CD1c-positive myeloid dendritic cell (primary cell): ENCODE measurements at regions not wholly inside any gene's neighbourhood (a gene's known extent, or its start where the extent isn't known, plus 50 kb on each side); places are given as distances from the start of the nearest gene placed in this dataset.
"Not testable (repeated sequence)": the region's sequence is repeated elsewhere in the genome, so short reads cannot be mapped to it uniquely, and the experiment has no call there.

Source experiments
- DNase-seq: peaks from one replicate; pipeline ENCODE4 v3.0.0-alpha.2; 2016; ENCODE audit errors: extremely low spot score

DNA sequence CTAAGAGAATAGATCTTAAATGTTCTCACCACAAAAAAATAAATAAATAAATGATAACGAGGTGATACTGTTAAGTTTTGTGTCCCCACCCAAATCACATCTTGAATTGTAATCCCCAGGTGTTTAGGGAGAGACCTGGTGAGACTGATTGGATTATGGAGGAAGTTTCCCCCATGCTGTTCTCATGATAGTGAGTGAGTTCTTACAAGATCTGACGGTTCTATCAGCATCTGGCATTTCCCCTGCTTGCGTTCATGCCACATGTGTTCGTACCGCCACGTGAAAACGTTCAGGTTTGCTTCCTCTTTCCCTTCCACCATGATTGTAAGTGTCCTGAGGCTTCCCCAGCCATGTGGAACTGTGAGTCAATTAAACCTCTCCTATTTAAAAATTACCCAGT is 1514.8 kb upstream of the TENM4 start:
- DNase-seq, result no peak

DNA sequence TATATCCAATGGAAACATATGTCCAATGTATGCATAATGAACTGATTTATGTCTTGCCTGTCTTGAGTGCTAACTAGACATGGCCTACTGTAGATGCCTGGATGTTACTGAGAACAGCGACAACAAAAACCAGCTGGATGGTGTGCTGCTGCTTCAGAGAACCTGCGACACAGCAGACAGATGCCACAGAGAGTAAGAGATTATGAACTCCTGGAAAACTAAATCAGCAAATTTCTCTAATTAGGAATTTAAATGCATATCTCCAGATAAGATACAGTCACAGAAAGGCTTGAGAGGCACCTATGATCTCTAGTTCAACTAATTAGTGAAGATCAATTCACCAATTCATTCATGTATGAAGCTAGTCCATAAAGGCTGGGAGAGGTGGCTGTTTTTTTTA is 1508.0 kb upstream of the TENM4 start:
- no peak for DNase-seq

DNA sequence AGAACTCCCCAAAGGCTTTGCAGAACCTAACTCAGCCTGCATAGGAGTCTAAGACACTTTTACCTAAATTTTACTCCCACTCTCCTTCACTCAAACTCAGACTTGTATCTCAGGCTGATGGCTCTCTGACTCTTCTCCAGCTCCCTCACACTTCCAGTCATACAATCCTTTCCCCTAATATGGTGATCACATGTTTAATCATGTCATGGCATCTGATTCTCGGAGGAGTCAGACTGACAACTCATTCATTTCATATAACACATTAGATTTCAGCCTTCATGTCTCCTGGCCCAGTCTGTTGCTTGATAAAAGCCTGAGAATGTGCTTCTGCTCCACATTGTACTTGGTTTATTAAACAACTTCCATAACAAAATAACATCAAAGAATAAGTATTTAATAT is 1503.9 kb upstream of the TENM4 start:
- DNase-seq, result no peak

- no peak for DNase-seq
Observed at GRCh38 chr11:80943226-80943625, 1502.4 kb upstream of the TENM4 start.

- no peak for DNase-seq
Observed at GRCh38 chr11:80937842-80938241, 1497.0 kb upstream of the TENM4 start.

DNA sequence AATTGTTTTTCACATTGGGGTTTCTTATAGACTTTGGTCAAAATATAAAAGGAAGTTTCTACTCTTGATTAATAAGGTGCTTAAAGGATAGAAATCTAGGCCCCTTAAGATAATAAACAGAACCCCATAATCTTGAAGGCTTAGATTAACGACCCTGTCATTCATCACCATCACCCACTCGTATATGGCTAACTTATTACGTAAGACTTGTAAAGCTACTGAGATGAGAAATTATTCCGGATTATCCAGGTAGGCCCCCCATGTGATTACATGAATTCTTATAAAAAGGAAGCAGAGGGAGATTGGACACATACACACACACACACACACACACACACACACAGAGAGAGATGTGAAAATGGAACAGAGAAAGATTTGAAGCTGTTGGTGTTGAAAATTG is 1489.2 kb upstream of the TENM4 start:
- DNase-seq, result no peak

DNA sequence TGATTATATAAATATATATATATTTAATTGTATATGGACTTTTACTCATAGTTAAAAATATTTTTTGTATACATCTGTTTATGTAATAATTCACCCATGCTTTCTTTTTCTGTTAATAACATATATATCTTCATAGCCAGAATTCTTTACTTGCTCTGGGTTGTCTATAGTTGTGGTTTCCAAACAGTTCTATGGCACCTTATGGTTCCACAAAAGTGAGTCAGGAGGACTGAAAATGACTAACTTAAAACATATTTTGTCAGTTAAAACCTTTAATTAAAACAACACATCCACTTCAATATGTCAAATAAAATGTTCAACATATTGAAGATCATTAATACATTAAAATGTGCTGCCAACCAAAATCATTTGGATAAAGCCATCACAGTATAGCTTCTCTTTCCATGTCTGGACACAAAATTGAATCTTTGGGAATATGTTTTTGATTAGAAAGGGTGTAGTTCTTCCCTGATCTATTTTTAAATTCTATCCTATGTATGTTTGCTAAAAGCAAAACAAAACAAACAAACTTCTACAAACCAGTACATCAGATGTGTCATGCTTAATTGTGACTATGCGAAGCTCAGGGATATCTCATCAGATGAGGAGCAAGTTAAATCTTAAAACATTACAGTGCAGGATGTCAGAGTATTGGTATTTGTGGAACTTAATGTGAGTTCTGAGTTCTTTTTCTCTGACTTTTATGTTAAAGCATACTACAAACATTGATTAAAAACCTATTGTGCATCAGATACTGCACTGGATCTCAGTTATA is 1488.4 kb upstream of the TENM4 start:
- DNase-seq, result no peak

DNA sequence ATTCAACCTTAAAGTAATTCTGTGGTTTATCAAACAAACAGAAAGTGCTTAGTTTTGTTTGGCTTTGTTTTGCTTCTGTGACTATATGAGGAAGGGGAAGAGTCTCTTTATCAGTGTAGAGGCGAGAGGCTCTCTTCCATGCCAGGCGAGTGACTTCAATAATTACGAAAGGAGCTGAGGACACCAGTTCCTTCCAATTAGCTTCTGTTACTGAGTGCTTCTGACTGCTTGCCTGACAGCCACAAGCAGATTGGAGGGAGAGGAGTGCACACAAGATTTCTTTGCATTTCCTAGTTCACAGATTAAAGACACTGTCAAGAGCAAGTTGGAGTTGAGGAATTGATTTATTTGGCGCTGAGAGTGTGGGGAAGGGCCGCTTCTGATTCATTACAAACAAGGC is 1484.5 kb upstream of the TENM4 start:
- no peak for DNase-seq

- not testable (repeated sequence) for DNase-seq
Observed at GRCh38 chr11:80921310-80921709, 1480.5 kb upstream of the TENM4 start.

DNA sequence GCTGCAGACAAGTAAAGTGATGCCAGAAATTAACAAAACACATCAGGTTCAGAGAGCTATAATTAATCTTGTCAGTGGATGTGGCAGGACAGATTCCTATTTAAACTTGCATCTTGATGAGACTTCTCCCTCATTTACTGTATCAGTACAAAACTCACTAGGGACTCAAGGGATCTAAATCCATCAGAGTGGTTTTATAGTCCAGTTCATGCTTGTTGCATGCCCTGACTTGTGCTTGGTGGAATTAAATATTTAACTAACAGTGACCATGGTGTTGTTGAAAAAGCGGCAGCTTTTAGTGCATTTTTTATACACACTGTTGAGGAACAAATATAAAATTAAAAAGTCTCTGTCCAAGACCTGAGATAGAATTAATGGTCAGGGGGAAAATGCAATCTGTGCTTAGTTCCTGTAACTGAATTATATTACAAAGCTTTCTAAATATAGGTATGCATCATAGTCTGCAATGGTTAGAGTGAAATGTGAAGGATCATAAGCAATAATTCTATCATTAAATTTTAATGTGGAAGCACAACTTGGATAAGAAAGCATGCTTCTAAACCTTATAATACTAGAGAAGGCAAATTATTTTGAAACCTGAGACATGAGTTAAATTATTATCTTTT is 1475.5 kb upstream of the TENM4 start:
- no peak for DNase-seq

- no peak for DNase-seq
Observed at GRCh38 chr11:80914311-80914710, 1473.5 kb upstream of the TENM4 start.

- no peak for DNase-seq
Observed at GRCh38 chr11:80911666-80912065, 1470.8 kb upstream of the TENM4 start.

DNA sequence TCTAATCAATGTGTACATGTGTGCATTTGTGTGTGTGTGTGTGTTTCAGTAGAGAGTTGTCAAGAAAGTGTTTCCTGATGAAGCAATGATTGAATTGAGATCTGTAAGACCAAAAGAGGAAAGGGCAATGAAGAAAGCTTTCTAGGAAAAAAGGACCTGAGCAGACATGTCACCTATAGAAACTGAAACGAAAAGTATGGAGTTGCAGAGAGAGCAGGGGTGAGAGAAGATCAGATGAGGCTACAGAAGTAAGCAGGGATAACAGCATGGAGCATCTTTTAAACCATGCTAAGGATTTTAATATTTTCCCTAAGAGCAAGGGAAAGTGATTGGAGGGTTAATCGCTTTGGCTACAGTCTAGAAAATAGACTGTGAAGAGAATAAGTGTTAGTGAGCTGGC is 1459.4 kb upstream of the TENM4 start:
- no peak for DNase-seq

DNA sequence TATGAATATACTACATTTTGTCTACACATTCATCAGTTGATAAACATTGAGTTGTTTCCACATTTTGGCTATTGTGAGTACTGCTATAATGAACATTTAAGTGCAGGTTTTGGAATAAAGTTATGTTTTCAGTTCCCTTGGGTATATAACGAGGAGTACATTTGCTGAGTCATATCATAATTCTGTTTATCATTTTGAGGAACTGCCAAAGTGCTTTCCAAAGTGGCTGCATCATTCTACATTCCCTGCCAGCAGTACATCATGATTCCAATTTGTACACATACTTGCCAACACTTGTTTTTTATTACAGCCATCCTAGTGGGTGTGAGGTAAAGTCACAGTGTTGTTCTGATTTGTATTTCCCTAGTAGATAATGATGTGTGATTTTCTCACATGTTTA is 1458.6 kb upstream of the TENM4 start:
- peak; percentile 20 for DNase-seq

DNA sequence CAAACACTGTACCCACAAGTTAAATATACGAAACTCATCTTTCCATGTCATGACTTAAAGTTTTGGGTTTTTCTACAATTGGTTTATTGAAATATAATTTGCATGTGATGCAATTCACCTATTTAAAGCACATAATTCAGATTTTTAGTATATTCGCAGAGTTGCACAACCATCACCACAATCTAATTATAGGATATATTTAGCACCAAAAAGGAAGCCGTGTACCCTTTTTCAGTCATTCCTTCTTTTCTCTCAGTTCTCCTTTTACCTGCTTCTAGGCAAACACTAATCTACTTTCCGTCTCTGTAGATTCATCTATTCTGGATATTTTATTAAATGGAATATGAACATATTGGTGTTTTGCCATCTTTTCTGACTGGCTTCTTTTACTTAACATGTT is 1458.1 kb upstream of the TENM4 start:
- DNase-seq, result no peak

DNA sequence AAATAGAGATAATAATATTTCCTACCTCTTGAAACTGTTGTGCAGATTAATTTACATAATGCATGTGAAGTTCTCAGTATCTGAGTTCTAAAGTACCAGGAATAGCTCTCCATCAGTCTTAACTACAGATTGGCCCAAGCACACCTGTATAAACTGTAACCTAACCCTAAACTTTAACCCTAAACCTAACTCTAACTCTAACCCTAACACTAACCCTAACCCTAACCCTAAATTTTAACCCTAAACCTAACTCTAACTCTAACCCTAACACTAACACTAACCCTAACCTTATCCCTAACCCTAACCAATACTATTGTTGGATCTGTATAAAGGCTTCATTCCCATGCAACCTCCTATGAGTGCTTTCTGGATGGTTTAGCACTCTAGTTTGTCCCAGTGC is 1445.9 kb upstream of the TENM4 start:
- DNase-seq, result no peak

DNA sequence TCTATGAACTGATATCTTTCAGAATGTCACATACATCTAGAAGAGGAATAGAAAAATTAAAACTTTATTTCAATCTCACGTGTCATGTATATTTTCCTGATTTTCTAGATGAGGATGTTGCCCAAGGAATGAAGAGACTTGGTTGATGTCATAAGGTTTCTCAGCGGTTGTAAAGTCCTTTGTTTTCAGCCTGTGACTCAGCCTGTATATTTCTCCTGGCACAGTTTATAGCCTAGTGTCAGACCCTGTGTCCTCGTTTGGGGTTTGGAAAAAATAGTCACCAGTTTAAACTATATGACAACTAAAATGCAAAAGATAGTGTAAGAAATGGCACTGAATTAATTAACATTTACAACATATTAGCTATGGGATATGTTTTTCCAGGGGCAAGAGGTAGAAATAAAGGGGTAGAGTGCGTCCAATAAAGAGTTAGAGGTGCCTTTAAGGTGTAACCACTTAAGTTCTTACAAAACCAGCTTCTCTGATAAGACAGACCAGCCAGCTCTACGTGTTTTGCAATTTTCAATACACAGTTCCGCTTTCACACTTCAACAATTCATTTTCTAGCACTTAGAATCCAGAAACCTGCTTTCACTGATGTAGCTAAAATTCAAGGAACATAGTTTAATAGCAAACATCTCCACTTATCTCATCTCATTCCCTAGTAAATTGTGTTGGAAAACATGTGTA is 1432.6 kb upstream of the TENM4 start:
- no peak for DNase-seq

DNA sequence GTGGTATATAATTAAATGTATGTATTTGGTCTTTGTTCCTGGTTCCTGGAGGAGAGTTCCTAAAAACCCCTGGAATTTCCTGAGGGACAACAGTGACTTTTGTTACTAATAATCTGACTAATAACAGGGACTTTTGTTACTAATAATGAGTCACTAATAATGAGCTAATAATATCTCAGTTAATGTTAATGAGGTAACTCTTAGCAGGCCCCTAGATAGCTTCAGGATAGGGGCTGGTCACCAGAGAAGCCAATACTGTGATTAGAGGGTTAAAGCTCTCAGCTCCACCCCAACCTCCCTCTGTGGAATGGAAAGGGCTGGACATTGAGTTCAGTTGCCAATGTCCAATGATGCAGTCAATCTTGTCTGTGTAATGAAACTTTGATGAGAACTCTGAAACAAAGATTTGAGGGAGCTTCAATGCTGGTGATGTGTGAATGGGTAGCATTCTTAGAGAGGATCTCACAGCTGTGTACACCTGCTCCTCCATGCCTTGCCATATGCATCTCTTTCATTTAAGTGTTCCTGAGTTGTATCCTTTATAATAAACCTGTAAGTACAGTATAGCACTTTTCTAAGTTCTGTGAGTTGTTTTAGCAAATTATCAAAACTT is 1431.4 kb upstream of the TENM4 start:
- DNase-seq, result no peak

GRCh38 chr11:80868831-80869230 is 1428.0 kb upstream of the TENM4 start:
- no peak for DNase-seq

DNA sequence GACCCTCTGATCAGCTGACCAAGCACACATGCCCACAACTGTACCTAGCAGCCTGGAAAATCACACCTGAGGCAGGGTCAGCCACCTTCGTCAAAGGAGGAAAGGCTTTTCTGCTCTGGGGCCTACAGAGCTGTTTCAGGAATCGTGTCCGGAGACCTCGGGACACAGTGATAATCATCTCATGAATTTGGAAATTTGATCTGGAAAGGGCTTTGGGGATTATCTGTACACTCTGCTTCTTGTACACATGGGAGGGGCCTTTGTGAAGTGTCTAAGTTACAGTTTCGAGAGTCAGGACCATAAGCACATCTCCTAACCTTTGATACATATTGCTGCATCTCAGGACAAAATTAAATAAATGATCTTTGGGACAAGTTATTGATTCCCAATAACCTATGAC is 1421.2 kb upstream of the TENM4 start:
- no peak for DNase-seq

DNA sequence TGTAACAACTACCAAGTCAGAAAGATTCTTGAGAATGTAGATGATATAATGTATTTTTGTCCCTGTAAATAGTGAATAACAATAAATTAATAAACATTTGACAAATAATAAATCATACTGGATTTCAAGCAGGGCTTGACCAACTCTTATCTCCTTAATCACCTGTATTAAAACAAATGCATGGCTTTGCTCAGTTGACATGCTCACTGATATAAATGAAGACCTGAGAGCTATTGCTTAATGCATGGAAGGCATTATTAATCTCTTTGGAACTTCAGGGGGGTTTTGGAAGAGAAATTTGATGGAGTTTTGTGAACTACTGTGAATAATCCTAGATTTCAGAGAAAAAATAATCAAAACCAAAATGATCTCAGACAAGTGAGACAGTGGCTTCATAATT is 1420.4 kb upstream of the TENM4 start:
- DNase-seq, result no peak

GRCh38 chr11:80860632-80861031 is 1419.8 kb upstream of the TENM4 start:
- no peak for DNase-seq

DNA sequence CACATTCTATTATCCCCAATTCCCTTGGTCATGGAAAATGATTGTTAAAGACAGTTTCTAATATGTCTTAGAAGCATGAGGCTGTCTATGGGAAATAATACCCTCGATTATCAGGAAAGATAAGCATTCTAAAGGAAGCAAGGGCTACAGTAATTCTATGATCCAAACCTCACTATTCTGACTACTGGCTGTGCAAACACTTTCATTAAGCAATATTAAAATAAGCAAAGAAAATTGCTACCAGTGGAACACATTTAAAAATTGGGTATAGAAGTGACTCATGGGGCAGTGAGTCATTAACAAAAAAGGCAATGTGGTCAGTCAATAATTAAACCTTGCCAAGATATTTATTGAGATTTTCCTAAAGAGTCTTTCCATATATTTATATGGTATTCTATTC is 1415.2 kb upstream of the TENM4 start:
- DNase-seq, result no peak
